HK-2 (cell line): ENCODE measurements at regions not wholly inside any gene's neighbourhood (a gene's known extent, or its start where the extent isn't known, plus 50 kb on each side); places are given as distances from the start of the nearest gene placed in this dataset.
A peak's percentile ranks its signal among the peaks of the same experiment; 100 is the strongest.
"Not testable (repeated sequence)": the region's sequence is repeated elsewhere in the genome, so short reads cannot be mapped to it uniquely, and the experiment has no call there.

ENCODE experiments used
- DNase-seq: peaks from one replicate; pipeline ENCODE4 v3.0.0-alpha.2; 2018; ENCODE audit not compliant: unreplicated experiment

GRCh38 chr3:166663194-166663593, 716.9 kb downstream of the ZBBX start:
- peak; percentile 58 for DNase-seq

- DNase-seq, result no peak
Measured at GRCh38 chr3:166661621-166662020, 718.5 kb downstream of the ZBBX start.

- DNase-seq, result no peak
Measured at GRCh38 chr3:166660962-166661361, 719.1 kb downstream of the ZBBX start.

GRCh38 chr3:166637984-166638530, 742.0 kb downstream of the ZBBX start:
- DNase-seq, result no peak

- DNase-seq, result no peak
Measured at GRCh38 chr3:166634091-166634746, 745.9 kb downstream of the ZBBX start.

GRCh38 chr3:166630190-166630589, 749.9 kb downstream of the ZBBX start:
- DNase-seq, result no peak

GRCh38 chr3:166613365-166613764, 766.7 kb downstream of the ZBBX start:
- DNase-seq, result no peak

- DNase-seq, result not testable (repeated sequence)
Measured at GRCh38 chr3:166612761-166613160, 767.3 kb downstream of the ZBBX start.

GRCh38 chr3:166607933-166608521, 770.8 kb upstream of the BCHE start:
- DNase-seq, result no peak

- no peak for DNase-seq
Measured at GRCh38 chr3:166606988-166607387, 769.8 kb upstream of the BCHE start.

GRCh38 chr3:166593776-166594175, 756.6 kb upstream of the BCHE start:
- DNase-seq, result no peak

GRCh38 chr3:166582236-166582635, 745.0 kb upstream of the BCHE start:
- DNase-seq, result no peak

- DNase-seq, result no peak
Measured at GRCh38 chr3:166580561-166580960, 743.3 kb upstream of the BCHE start.

GRCh38 chr3:166575161-166575560, 737.9 kb upstream of the BCHE start:
- DNase-seq, result no peak

- not testable (repeated sequence) for DNase-seq
Measured at GRCh38 chr3:166571686-166572085, 734.5 kb upstream of the BCHE start.

GRCh38 chr3:166570102-166570501, 732.9 kb upstream of the BCHE start:
- DNase-seq, result no peak

- no peak for DNase-seq
Measured at GRCh38 chr3:166569589-166569988, 732.4 kb upstream of the BCHE start.

- no peak for DNase-seq
Measured at GRCh38 chr3:166560253-166560652, 723.0 kb upstream of the BCHE start.

- DNase-seq, result no peak
Measured at GRCh38 chr3:166556955-166557354, 719.7 kb upstream of the BCHE start.

GRCh38 chr3:166554023-166554422, 716.8 kb upstream of the BCHE start:
- DNase-seq, result no peak

- DNase-seq, result no peak
Measured at GRCh38 chr3:166533740-166534139, 696.5 kb upstream of the BCHE start.

GRCh38 chr3:166531730-166532129, 694.5 kb upstream of the BCHE start:
- DNase-seq, result no peak

GRCh38 chr3:166527325-166527724, 690.1 kb upstream of the BCHE start:
- DNase-seq, result no peak

- DNase-seq, result no peak
Measured at GRCh38 chr3:166526881-166527280, 689.7 kb upstream of the BCHE start.
